ENCODE measurements at regions not wholly inside any gene's neighbourhood (a gene's known extent, or its start where the extent isn't known, plus 50 kb on each side); places are given as distances from the start of the nearest gene placed in this dataset.

DNA sequence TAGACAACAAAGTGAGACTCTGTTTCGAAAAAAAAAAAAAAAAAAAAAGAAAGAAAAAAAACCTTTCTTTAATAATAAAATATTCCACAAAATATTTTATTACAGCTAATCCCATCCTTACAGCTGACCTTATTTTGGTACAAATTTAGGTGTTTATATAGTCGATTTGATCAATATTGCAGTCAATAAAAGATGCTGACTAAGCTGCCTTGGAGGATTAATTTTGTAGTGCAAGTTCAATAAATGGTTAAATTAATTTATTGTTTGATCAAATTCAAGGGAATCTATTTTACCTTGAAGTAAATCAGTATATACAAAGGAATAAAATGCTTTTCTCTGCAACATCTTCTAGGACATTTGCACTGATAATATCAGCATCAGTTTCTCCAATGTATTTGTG lies 1764.3 kb downstream of the NCAM2 start:
- no peak overlapping the region for H3K4me3 ChIP-seq (replicated peaks; ENCODE audit: low read depth, low read length)
- H3K27me3 ChIP-seq (replicated peaks; ENCODE audit: control insufficient read depth, insufficient read depth, low read length): no peaks in the 10 kb centered on the region
- DNase-seq (ENCODE audit: extremely low read depth, insufficient read length): no peak
- TF ChIP-seq, protein P1, sequence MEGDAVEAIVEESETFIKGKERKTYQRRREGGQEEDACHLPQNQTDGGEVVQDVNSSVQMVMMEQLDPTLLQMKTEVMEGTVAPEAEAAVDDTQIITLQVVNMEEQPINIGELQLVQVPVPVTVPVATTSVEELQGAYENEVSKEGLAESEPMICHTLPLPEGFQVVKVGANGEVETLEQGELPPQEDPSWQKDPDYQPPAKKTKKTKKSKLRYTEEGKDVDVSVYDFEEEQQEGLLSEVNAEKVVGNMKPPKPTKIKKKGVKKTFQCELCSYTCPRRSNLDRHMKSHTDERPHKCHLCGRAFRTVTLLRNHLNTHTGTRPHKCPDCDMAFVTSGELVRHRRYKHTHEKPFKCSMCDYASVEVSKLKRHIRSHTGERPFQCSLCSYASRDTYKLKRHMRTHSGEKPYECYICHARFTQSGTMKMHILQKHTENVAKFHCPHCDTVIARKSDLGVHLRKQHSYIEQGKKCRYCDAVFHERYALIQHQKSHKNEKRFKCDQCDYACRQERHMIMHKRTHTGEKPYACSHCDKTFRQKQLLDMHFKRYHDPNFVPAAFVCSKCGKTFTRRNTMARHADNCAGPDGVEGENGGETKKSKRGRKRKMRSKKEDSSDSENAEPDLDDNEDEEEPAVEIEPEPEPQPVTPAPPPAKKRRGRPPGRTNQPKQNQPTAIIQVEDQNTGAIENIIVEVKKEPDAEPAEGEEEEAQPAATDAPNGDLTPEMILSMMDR (IDR thresholded peaks at IDR 0.05; ENCODE audit: insufficient read depth, low read length, poor library complexity, severe bottlenecking): no peak
- H3K36me3 ChIP-seq (ENCODE audit: control insufficient read depth, insufficient read depth, low read length): no peaks in the 10 kb centered on the region

DNA sequence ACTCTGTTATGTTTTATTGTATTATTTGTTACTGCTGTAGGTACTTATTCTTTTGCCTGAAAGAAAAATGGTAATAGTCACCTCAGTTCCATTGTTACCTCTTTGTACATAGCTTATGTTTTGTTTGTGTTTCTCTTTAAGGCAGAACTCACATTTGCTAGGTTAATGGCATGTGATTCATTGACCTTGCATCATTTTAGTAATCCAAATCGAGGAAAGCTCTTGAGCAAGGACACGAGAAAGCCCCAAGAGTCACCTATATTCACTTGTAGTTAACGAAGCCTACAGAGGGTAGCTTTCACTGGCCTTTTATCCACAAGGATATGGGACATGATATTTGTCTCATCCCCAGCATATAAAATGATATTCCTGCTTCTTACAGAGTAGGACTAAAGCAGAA lies 1765.2 kb downstream of the NCAM2 start:
- no peak for DNase-seq (ENCODE audit: extremely low read depth, insufficient read length)

DNA sequence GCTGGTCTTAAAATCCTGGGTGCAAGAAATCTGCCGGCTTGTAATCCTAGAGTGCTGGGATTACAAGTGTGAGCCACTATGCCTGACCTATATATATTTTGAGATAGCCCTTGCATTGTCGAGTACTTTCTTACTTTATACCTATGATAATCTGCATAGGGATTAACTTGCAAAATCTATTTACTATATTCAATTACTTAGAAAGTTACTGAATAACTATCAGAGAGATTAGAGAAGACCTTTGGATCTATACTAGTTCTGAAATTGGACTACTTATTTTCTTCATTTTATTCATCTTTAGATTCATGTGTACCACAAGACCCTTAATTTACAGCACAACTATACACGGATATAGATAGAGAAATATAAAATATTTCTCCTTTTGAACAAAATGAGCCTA lies 1766.0 kb downstream of the NCAM2 start:
- H3K4me3 ChIP-seq (replicated peaks; ENCODE audit: low read depth, low read length): no peak overlapping the region
- no peaks in the 10 kb centered on the region for H3K27me3 ChIP-seq (replicated peaks; ENCODE audit: control insufficient read depth, insufficient read depth, low read length)
- no peak for DNase-seq (ENCODE audit: extremely low read depth, insufficient read length)
- H3K36me3 ChIP-seq (ENCODE audit: control insufficient read depth, insufficient read depth, low read length): no peaks in the 10 kb centered on the region
- TF ChIP-seq, protein P1 (IDR thresholded peaks at IDR 0.05; ENCODE audit: insufficient read depth, low read length, poor library complexity, severe bottlenecking): no peak

More for the DNA sequence above, 1765.2 kb downstream of the NCAM2 start:
- TF ChIP-seq, protein P1 (IDR thresholded peaks at IDR 0.05; ENCODE audit: insufficient read depth, low read length, poor library complexity, severe bottlenecking): no peak
- no peaks in the 10 kb centered on the region for H3K27me3 ChIP-seq (replicated peaks; ENCODE audit: control insufficient read depth, insufficient read depth, low read length)
- H3K4me3 ChIP-seq (replicated peaks; ENCODE audit: low read depth, low read length): no peak overlapping the region
- H3K36me3 ChIP-seq (ENCODE audit: control insufficient read depth, insufficient read depth, low read length): no peaks in the 10 kb centered on the region

DNA sequence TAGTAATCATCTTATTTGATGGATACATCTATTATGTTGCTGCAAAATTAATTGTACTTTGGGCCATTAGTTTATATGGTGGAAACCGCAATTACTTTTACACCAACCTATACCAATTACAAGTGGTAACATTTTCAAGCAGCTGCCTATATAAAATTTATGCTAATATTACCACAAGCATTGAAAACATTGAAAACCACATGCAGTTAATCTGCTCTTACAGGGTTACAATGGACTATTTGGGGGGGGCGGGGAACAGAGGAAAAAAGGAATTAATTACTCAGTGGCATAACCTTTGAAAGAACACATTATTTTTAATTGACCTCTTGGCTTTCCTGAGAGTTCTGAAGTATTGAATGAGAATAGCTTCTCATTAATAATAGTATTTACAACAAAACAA lies 1793.2 kb downstream of the NCAM2 start:
- DNase-seq (ENCODE audit: extremely low read depth, insufficient read length): no peak
- Histone ChIP-seq H3K4me3 (replicated peaks; ENCODE audit: low read depth, low read length) (no peak overlapping the region), H3K36me3 (ENCODE audit: control insufficient read depth, insufficient read depth, low read length) (no peaks in the 10 kb centered on the region), H3K27me3 (replicated peaks; ENCODE audit: control insufficient read depth, insufficient read depth, low read length) (no peaks in the 10 kb centered on the region)
- TF ChIP-seq, protein P1 (IDR thresholded peaks at IDR 0.05; ENCODE audit: insufficient read depth, low read length, poor library complexity, severe bottlenecking): no peak

DNA sequence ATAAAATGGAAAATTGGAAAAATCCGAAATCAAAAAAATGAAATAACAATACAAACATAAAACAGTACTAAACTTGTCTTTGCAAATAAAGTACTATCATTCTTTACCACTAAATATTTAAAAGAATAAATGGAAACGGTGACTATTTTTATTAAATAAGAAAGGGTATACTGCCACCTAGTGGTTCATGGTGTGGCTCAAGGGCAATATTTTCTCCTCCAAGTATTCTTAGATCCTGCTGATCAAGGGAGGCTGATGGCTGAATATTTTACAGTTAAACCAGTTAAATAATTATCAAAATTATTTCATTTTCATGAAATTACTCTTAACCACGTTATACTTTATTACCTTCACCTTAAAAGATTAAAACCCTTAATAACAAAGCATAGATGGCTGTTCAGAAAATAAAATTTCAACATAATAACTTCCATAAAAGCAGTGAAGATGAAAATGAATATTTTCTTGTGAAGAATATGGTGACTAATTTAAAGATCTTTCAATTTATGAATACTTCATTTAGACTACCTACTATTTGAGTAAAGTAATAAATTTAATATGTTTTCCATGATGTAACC lies 1793.9 kb downstream of the NCAM2 start:
- Histone ChIP-seq H3K4me3 (replicated peaks; ENCODE audit: low read depth, low read length) (no peak overlapping the region), H3K27me3 (replicated peaks; ENCODE audit: control insufficient read depth, insufficient read depth, low read length) (no peaks in the 10 kb centered on the region), H3K36me3 (ENCODE audit: control insufficient read depth, insufficient read depth, low read length) (no peaks in the 10 kb centered on the region)
- no peak for DNase-seq (ENCODE audit: extremely low read depth, insufficient read length)
- TF ChIP-seq, protein P1 (IDR thresholded peaks at IDR 0.05; ENCODE audit: insufficient read depth, low read length, poor library complexity, severe bottlenecking): peak; percentile 52

DNA sequence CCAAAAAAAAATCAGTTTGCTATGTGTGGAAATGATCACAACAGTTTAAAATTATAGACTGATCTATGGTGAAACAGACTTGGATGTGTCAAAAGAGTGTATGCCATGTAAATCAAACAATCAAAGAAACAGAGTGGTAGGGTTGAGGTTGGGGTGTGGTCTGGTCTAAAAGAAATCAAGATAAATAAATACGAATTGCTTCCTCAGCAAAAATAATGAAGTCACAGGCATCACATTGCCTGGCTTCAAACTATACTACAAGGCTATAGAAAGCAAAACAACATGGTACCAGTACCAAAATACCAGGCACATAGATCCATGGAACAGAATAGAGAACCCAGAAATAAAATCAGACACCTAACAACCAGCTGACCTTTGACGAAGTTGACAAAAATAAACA lies 1796.9 kb downstream of the NCAM2 start:
- no peaks in the 10 kb centered on the region for H3K27me3 ChIP-seq (replicated peaks; ENCODE audit: control insufficient read depth, insufficient read depth, low read length)
- TF ChIP-seq, protein P1 (IDR thresholded peaks at IDR 0.05; ENCODE audit: insufficient read depth, low read length, poor library complexity, severe bottlenecking): no peak
- no peaks in the 10 kb centered on the region for H3K36me3 ChIP-seq (ENCODE audit: control insufficient read depth, insufficient read depth, low read length)
- H3K4me3 ChIP-seq (replicated peaks; ENCODE audit: low read depth, low read length): no peak overlapping the region
- no peak for DNase-seq (ENCODE audit: extremely low read depth, insufficient read length)
